Thyroid gland (tissue), 4 donors: ENCODE measurements at regions not wholly inside any gene's neighbourhood (a gene's known extent, or its start where the extent isn't known, plus 50 kb on each side); places are given as distances from the start of the nearest gene placed in this dataset.

Experiments used
- DNase-seq, 2 donors: peaks; one replicate each; pipeline ENCODE4 v3.0.0-alpha.2; 2019
- H3K27ac ChIP-seq, 3 donors: fragments of 200-600 bp; sonication (generic); 1 replicate in 2 of 3; 2 replicates in 1 of 3; pipeline ENCODE4 v1.5.1; 2016 to 2019; ENCODE audit warnings: mild to moderate bottlenecking in 1 of 3, moderate library complexity in 1 of 3
- H3K27me3 ChIP-seq: fragments of 200-600 bp; sonication (generic); one replicate; pipeline ENCODE4 v1.5.1; 2019
- H3K36me3 ChIP-seq, 2 donors: fragments of 200-600 bp; sonication (generic); one replicate each; pipeline ENCODE4 v1.5.1; 2016 to 2019
- H3K4me1 ChIP-seq, 2 donors: fragments of 200-600 bp; sonication (generic); one replicate each; pipeline ENCODE4 v1.5.1; 2017 to 2019
- H3K4me3 ChIP-seq, 3 donors: fragments of 200-600 bp; sonication (generic); replicated peaks in 1 of 3; 1 replicate in 2 of 3; 2 replicates in 1 of 3; pipeline ENCODE4 v1.5.1; 2016; ENCODE audit warnings: mild to moderate bottlenecking in 1 of 3
- H3K9me3 ChIP-seq: fragments of 200-600 bp; sonication (generic); one replicate; pipeline ENCODE4 v1.5.1; 2017
- POLR2A ChIP-seq, 2 donors: fragments of 450-650 bp; IDR thresholded peaks; one replicate each; pipeline ENCODE4 v1.6.1; 2017; ENCODE audit warnings: antibody characterized with exemption in 2 of 2, mild to moderate bottlenecking in 2 of 2, moderate library complexity in 1 of 2
- WGBS, 2 donors: methylation state at CpG; one replicate each; pipeline ENCODE4 v1.1.5; 2017; 5-methylcytosine and 5-hydroxymethylcytosine counted together
- intact Hi-C: fragments of 100-400 bp; cut with DNase I; formaldehyde crosslinking; loops from one replicate; pipeline ENCODE4 v1.15.1; 2023
- TF ChIP-seq, protein P1 (sequence below), 6 experiments: fragments of 200-600 bp in 3 of 6; fragments of 450-650 bp in 3 of 6; sonication (generic) in 3 of 6; IDR thresholded peaks; one replicate each; pipeline ENCODE4 v1.5.1; 2016 to 2019; ENCODE audit warnings: antibody characterized with exemption in 6 of 6, mild to moderate bottlenecking in 2 of 6, inconsistent platforms in 1 of 6, moderate library complexity in 1 of 6

DNA sequence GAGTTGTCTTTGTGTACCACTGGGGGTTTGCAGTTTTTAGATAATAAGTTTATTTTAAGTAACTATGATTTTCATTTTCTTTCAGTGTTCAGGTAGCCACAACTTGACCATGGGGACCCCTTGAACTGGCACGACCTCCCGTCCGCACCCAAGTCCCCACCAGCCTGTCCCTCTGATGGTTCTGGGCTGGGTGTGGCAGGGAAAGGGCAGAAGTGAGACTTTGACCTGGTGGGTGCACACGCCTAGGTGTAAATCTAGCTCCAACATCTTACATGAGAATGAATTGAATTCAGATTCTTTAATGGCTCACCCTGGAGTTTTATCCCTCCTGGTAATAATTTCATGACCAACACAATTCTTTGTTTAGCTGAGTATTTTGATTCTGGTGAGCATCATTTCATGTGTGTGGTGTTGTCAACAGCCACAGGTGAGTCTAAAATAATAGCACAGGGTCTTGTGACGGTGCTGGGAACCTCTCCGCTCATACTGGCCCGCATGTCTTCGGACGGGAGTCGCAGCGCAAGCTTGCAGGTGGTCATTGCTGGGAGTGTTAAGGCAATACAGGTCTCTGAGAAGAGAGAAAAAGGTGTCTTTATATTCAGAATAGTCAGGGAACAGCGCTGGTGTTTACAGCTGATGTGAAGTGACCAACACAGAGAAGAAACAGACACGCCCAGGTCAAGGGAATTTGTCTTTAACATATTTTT is 50.8 kb upstream of the POFUT2 start:
- Histone ChIP-seq H3K27me3 (no peaks in the 10 kb centered on the region), H3K27ac (peak overlapping the region in 2 of 3 donors; percentile 4 to 47), H3K4me1 (peaks cover 29 to 46% of the 10 kb centered on the region in 2 donors), H3K9me3 (no peaks in the 10 kb centered on the region), H3K36me3 (no peaks in the 10 kb centered on the region), H3K4me3 (no peak overlapping the region)
- intact Hi-C loops = loop anchor here (10.0 kb wide), 1 partner anchor 86 kb away; no protein-coding TSS in a partner anchor
- TF ChIP-seq POLR2A (IDR thresholded peaks at IDR 0.05) = no peak
- no peak for DNase-seq
- 92 to 94% methylated on average over 13 of the region's 13 CpGs for WGBS, 2 donors

DNA sequence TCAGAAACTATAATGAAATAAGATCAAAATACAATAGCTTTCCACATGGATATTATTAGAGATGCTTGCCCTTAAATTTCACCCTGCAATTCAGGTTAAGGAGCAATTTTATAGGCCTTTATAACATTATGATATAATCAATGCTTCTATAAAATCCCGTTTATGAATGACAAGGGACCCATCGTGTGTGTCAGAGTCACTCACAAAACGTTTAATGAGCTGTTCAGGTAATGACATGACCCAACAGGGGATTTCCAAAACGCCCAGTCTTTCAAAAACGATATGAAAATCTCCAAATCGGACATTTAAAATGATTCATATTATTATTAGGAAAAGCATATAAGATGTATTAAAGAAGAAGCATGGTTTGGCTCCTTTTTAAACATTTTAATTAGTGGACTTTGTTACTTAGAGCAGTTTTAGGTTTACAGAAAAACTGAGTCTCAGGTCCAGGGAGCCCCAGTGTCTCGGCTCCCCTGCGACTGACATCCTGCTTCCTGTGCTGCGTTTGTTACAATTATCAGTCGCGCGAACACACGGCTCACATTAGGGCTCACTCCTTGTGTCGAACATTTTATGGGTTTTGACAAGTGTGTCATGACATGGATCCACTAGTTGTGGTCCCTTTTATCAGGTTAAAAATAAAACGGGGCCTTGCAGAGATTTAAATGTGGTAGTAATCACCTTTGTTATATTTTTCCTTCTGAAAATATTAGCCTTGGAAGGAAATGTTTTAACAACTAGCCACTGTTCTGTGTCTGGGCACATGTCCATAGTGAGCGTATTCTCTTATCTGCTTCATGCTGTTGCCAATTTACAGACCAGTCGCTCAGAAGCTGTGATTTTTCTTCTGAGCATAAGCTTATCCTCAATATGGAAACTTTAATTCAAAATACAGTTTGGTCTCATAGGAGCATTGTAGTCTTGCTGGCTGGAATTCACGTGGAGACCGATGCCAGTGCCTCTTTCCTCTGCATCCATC is 52.0 kb upstream of the POFUT2 start:
- no peak overlapping the region for H3K4me3 ChIP-seq
- intact Hi-C loops = loop anchor here (10.0 kb wide), 1 partner anchor 85 kb away; no protein-coding TSS in a partner anchor
- no peaks in the 10 kb centered on the region for H3K9me3 ChIP-seq
- 62 to 72% methylated on average over 19 of the region's 19 CpGs for WGBS, 2 donors
- H3K27me3 ChIP-seq = no peaks in the 10 kb centered on the region
- no peaks in the 10 kb centered on the region for H3K36me3 ChIP-seq
- no peak overlapping the region for H3K27ac ChIP-seq
- TF ChIP-seq, protein P1, sequence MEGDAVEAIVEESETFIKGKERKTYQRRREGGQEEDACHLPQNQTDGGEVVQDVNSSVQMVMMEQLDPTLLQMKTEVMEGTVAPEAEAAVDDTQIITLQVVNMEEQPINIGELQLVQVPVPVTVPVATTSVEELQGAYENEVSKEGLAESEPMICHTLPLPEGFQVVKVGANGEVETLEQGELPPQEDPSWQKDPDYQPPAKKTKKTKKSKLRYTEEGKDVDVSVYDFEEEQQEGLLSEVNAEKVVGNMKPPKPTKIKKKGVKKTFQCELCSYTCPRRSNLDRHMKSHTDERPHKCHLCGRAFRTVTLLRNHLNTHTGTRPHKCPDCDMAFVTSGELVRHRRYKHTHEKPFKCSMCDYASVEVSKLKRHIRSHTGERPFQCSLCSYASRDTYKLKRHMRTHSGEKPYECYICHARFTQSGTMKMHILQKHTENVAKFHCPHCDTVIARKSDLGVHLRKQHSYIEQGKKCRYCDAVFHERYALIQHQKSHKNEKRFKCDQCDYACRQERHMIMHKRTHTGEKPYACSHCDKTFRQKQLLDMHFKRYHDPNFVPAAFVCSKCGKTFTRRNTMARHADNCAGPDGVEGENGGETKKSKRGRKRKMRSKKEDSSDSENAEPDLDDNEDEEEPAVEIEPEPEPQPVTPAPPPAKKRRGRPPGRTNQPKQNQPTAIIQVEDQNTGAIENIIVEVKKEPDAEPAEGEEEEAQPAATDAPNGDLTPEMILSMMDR (IDR thresholded peaks at IDR 0.05) = no peak
- no peak for TF ChIP-seq POLR2A (IDR thresholded peaks at IDR 0.05)
- DNase-seq = no peak
- H3K4me1 ChIP-seq = peaks cover 25 to 41% of the 10 kb centered on the region in 2 donors

- H3K4me3 ChIP-seq = no peak overlapping the region
- 86 to 88% methylated on average over 8 of the region's 8 CpGs for WGBS, 2 donors
- peaks cover 25 to 37% of the 10 kb centered on the region in 2 donors for H3K4me1 ChIP-seq
- no peaks in the 10 kb centered on the region for H3K27me3 ChIP-seq
- intact Hi-C loops = no loop called here
- no peak for DNase-seq
- H3K9me3 ChIP-seq = no peaks in the 10 kb centered on the region
- H3K36me3 ChIP-seq = no peaks in the 10 kb centered on the region
- H3K27ac ChIP-seq = no peak overlapping the region
- TF ChIP-seq, protein P1 (IDR thresholded peaks at IDR 0.05) = no peak
- no peak for TF ChIP-seq POLR2A (IDR thresholded peaks at IDR 0.05)
Measured at GRCh38 chr21:45340515-45340914, 52.8 kb upstream of the POFUT2 start.

DNA sequence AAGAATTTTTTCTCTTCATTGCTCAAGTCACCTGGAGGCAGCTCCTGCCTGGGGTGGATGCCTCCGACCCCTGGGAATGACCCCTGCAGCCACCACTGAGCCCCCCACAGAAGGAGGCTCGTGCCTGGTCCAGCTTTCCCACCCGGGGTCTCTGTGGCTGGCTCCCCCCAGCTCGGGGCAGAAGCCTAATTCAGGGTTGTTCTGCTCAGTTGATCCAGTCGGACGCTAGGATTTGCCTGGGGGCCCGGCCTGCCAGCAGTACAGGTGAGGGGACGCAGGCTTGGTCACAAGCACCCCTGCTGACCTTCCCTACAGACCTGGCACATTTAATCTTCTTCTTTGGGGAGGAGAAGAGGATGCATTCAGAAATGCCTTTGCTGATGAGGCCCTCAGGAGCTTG is 53.6 kb upstream of the POFUT2 start:
- intact Hi-C loops = no loop called here
- TF ChIP-seq POLR2A (IDR thresholded peaks at IDR 0.05) = no peak
- TF ChIP-seq, protein P1 (IDR thresholded peaks at IDR 0.05) = no peak
- H3K4me1 ChIP-seq = peaks cover 25 to 29% of the 10 kb centered on the region in 2 donors
- H3K4me3 ChIP-seq = no peak overlapping the region
- no peak overlapping the region for H3K27ac ChIP-seq
- no peaks in the 10 kb centered on the region for H3K27me3 ChIP-seq
- no peak for DNase-seq
- H3K36me3 ChIP-seq = no peaks in the 10 kb centered on the region
- H3K9me3 ChIP-seq = no peaks in the 10 kb centered on the region
- WGBS, 2 donors = 87 to 94% methylated on average over 3 to 6 of the region's 8 CpGs

- peak; percentile 48 to 56 for DNase-seq
- Histone ChIP-seq H3K9me3 (no peaks in the 10 kb centered on the region), H3K4me1 (peaks cover 21 to 24% of the 10 kb centered on the region in 2 donors), H3K36me3 (no peaks in the 10 kb centered on the region), H3K27ac (no peak overlapping the region), H3K27me3 (no peaks in the 10 kb centered on the region), H3K4me3 (no peak overlapping the region)
- intact Hi-C loops = no loop called here
- WGBS, 2 donors = 22 to 35% methylated on average over 9 of the region's 9 CpGs
- TF ChIP-seq, protein P1 (IDR thresholded peaks at IDR 0.05) = no peak
- no peak for TF ChIP-seq POLR2A (IDR thresholded peaks at IDR 0.05)
Measured at GRCh38 chr21:45341779-45342178, 54.1 kb upstream of the POFUT2 start.
